ENCODE measurements at regions not wholly inside any gene's neighbourhood (a gene's known extent, or its start where the extent isn't known, plus 50 kb on each side); places are given as distances from the start of the nearest gene placed in this dataset.

GRCh38 chr6:81241126-81242041 lies 511.1 kb downstream of the TENT5A start:
- peak in 2 of 5 donors; percentile 7 to 34 for DNase-seq
- H3K4me1 ChIP-seq (ENCODE audit: control insufficient read depth in 2 of 3, insufficient read depth in 2 of 3, low read depth in 1 of 3, low read length in 3 of 3), result no peaks in the 10 kb centered on the region
- H3K27me3 ChIP-seq (ENCODE audit: control insufficient read depth, insufficient read depth, low read length), result no peaks in the 10 kb centered on the region
- intact Hi-C loops (cut with DNase I), result no loop called here
- no peaks in the 10 kb centered on the region for H3K36me3 ChIP-seq (ENCODE audit: control insufficient read depth in 2 of 3, insufficient read depth in 3 of 3, low read length in 3 of 3)
- H3K27ac ChIP-seq (ENCODE audit: low read depth in 2 of 2, low read length in 2 of 2), result no peak overlapping the region
- H3K9ac ChIP-seq (ENCODE audit: low read length in 3 of 3), result no peak overlapping the region
- no peak for FAIRE-seq
- H3K9me3 ChIP-seq (ENCODE audit: control insufficient read depth in 2 of 3, insufficient read depth in 1 of 3, low read length in 3 of 3), result no peaks in the 10 kb centered on the region
- peak; percentile 11 for TF ChIP-seq CTCF (IDR thresholded peaks at IDR 0.05; ENCODE audit: borderline replicate concordance, extremely low read depth, insufficient read depth)
- no peak overlapping the region for H3K4me3 ChIP-seq (ENCODE audit: low read length in 3 of 3)

- intact Hi-C loops (cut with DNase I), result no loop called here
- FAIRE-seq (no peak), DNase-seq (no peak)
- TF ChIP-seq CTCF (IDR thresholded peaks at IDR 0.05; ENCODE audit: borderline replicate concordance, extremely low read depth, insufficient read depth), result no peak
- H3K36me3 ChIP-seq (ENCODE audit: control insufficient read depth in 2 of 3, insufficient read depth in 3 of 3, low read length in 3 of 3), result no peaks in the 10 kb centered on the region
- no peaks in the 10 kb centered on the region for H3K9me3 ChIP-seq (ENCODE audit: control insufficient read depth in 2 of 3, insufficient read depth in 1 of 3, low read length in 3 of 3)
- H3K4me3 ChIP-seq (ENCODE audit: low read length in 3 of 3), result no peak overlapping the region
- no peak overlapping the region for H3K9ac ChIP-seq (ENCODE audit: low read length in 3 of 3)
- no peaks in the 10 kb centered on the region for H3K4me1 ChIP-seq (ENCODE audit: control insufficient read depth in 2 of 3, insufficient read depth in 2 of 3, low read depth in 1 of 3, low read length in 3 of 3)
- H3K27me3 ChIP-seq (ENCODE audit: control insufficient read depth, insufficient read depth, low read length), result no peaks in the 10 kb centered on the region
- no peak overlapping the region for H3K27ac ChIP-seq (ENCODE audit: low read depth in 2 of 2, low read length in 2 of 2)
These were observed 514.1 kb downstream of the TENT5A start for GRCh38 chr6:81238390-81238789.

- Histone ChIP-seq H3K9me3 (ENCODE audit: control insufficient read depth in 2 of 3, insufficient read depth in 1 of 3, low read length in 3 of 3) (no peaks in the 10 kb centered on the region), H3K36me3 (ENCODE audit: control insufficient read depth in 2 of 3, insufficient read depth in 3 of 3, low read length in 3 of 3) (no peaks in the 10 kb centered on the region), H3K9ac (ENCODE audit: low read length in 3 of 3) (no peak overlapping the region), H3K4me3 (ENCODE audit: low read length in 3 of 3) (no peak overlapping the region), H3K4me1 (ENCODE audit: control insufficient read depth in 2 of 3, insufficient read depth in 2 of 3, low read depth in 1 of 3, low read length in 3 of 3) (no peaks in the 10 kb centered on the region), H3K27ac (ENCODE audit: low read depth in 2 of 2, low read length in 2 of 2) (no peak overlapping the region), H3K27me3 (ENCODE audit: control insufficient read depth, insufficient read depth, low read length) (no peaks in the 10 kb centered on the region)
- no peak for TF ChIP-seq CTCF (IDR thresholded peaks at IDR 0.05; ENCODE audit: borderline replicate concordance, extremely low read depth, insufficient read depth)
- DNase-seq (no peak), FAIRE-seq (no peak)
- intact Hi-C loops (cut with DNase I), result no loop called here
These were observed 515.3 kb downstream of the TENT5A start for GRCh38 chr6:81237226-81237625.

All from kidney (tissue), 13 donors.